LNCaP clone FGC (cell line): ENCODE measurements at regions not wholly inside any gene's neighbourhood (a gene's known extent, or its start where the extent isn't known, plus 50 kb on each side); places are given as distances from the start of the nearest gene placed in this dataset.

ENCODE experiments used
- DNase-seq: peaks from one replicate; pipeline ENCODE4 v3.0.0-alpha.2; 2011; ENCODE audit warnings: low read depth
- H3K4me3 ChIP-seq: 2 replicates; pipeline ENCODE4 v1.5.1; 2011; ENCODE audit warnings: mild to moderate bottlenecking, low read depth, low read length, control low read depth
- CTCF ChIP-seq: IDR thresholded peaks from 2 replicates; pipeline ENCODE4 v1.5.1; 2012; ENCODE audit warnings: mild to moderate bottlenecking; ENCODE audit not compliant: control insufficient read depth, insufficient read depth; ENCODE audit errors: extremely low read depth

- no peak for DNase-seq
- H3K4me3 ChIP-seq: no peak overlapping the region
- no peak for TF ChIP-seq CTCF
Observed at GRCh38 chr4:155570661-155571060, 96.0 kb upstream of the GUCY1A1 start.

GRCh38 chr4:155569960-155570515 lies 96.6 kb upstream of the GUCY1A1 start:
- TF ChIP-seq CTCF: no peak
- no peak overlapping the region for H3K4me3 ChIP-seq
- DNase-seq: no peak

- TF ChIP-seq CTCF: no peak
- DNase-seq: no peak
- H3K4me3 ChIP-seq: no peak overlapping the region
Observed at GRCh38 chr4:155569471-155569870, 97.2 kb upstream of the GUCY1A1 start.

DNA sequence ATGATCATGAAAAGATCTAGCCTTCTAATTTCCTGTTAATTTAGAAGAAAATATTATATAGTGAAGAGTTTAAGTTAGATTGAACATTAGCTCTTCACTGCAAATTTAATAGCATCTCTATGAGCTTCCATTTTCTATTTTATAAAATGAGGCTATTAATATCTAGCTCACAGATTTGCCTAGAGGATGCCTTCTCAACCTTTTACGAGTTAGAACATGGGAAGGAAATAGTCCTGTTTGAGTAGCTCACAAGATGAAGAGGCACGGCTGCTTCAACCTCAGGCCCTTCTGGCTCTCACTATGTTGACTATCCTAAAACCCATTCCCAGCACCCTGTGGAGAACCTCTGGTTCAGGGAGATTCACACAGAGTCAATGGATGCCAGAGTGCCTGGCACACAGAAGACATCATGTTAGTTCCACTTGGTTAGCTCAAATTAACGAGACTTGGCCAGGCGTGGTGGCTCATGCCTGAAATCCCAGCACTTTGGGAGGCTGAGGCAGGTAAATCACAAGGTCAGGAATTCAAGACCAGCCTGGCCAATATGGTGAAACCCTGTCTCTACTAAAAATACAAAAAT lies 97.9 kb upstream of the GUCY1A1 start:
- H3K4me3 ChIP-seq: no peak overlapping the region
- DNase-seq: no peak
- no peak for TF ChIP-seq CTCF

DNA sequence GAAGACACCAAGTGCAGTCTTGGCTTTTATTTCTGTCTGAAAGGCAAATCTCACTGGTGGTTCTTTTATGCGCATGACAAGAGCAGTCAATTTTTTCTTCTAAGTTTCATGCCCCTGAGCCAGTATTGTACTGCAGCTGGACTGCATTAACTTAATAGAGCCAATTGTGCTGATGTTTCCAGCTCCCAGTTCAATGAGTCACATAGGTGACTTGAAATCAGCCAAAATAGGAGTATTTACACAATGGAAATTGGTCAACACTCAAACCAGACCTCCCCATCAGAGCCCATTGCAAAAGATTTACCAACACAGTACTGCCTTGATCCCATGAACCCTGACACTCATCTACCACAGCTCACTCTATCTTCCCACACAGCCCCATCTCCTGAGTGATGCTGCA lies 100.3 kb upstream of the GUCY1A1 start:
- TF ChIP-seq CTCF: no peak
- no peak overlapping the region for H3K4me3 ChIP-seq
- no peak for DNase-seq

- no peak overlapping the region for H3K4me3 ChIP-seq
- no peak for TF ChIP-seq CTCF
- DNase-seq: no peak
Observed at GRCh38 chr4:155565776-155566175, 100.9 kb upstream of the GUCY1A1 start.

DNA sequence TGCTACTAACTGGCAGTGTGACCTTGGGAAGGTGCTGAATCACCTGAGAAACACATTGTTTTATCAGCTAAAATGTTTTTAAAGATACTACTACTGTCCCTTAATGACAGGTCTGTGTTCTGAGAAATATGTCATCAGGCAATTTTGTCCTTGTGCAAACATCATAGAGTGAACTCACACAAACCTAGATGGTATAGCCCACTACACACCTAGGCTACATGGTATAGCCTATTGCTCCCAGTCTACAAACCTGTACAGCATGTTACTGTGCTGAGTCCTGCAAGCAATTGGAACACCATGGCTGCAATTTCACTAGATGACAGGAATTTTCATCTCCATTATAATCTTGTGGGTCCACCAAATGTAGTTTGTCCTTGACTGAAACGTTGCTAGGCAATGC lies 101.3 kb upstream of the GUCY1A1 start:
- no peak for DNase-seq
- no peak overlapping the region for H3K4me3 ChIP-seq
- no peak for TF ChIP-seq CTCF
